ENCODE measurements at regions not wholly inside any gene's neighbourhood (a gene's known extent, or its start where the extent isn't known, plus 50 kb on each side); places are given as distances from the start of the nearest gene placed in this dataset.
"Not testable (repeated sequence)": the region's sequence is repeated elsewhere in the genome, so short reads cannot be mapped to it uniquely, and the experiment has no call there.

DNA sequence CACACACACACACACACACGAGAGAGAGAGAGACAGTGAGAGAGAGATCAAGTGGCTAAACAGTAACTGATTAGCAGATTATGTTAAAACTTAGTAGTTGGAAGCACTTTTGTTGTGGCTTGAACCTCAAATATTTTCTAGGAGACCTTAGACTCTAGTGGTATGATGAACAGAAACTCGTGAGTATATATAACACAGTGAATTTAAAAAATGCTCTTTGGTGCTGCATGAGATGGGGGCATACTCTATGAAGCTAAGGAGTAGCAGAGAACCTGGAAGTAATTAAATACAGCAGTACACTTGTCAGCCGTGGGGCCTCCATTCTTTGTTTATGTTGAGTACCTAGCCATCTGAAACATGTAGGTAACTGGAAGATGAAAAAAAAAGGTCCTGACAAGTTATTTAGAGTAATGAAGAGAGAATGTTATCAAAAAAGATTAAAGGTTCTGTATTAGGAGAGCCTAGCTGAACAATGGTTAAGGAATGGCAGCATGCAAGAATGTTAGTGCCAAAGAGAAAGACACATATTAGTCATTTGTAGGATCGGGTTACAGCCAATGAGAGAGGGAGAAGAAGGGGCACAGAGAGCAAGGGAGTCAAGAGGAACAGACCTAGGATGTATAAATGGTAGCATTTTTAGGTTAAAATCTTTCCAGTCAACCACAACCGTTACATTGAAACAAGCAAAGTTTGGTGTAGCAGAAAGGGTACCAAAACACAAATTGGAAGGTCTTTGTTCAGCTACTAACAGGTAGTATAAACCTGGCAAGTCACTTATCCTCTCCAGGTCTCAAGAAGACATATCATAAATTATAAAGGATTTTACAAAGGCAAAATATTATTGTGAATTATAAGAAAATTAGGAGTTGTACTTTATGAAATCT, 316.7 kb upstream of the DIPK2B start:
- no peak for ATAC-seq
- intact Hi-C loops (cut with DNase I, micrococcal nuclease) = no loop called here
- no peak for DNase-seq

DNA sequence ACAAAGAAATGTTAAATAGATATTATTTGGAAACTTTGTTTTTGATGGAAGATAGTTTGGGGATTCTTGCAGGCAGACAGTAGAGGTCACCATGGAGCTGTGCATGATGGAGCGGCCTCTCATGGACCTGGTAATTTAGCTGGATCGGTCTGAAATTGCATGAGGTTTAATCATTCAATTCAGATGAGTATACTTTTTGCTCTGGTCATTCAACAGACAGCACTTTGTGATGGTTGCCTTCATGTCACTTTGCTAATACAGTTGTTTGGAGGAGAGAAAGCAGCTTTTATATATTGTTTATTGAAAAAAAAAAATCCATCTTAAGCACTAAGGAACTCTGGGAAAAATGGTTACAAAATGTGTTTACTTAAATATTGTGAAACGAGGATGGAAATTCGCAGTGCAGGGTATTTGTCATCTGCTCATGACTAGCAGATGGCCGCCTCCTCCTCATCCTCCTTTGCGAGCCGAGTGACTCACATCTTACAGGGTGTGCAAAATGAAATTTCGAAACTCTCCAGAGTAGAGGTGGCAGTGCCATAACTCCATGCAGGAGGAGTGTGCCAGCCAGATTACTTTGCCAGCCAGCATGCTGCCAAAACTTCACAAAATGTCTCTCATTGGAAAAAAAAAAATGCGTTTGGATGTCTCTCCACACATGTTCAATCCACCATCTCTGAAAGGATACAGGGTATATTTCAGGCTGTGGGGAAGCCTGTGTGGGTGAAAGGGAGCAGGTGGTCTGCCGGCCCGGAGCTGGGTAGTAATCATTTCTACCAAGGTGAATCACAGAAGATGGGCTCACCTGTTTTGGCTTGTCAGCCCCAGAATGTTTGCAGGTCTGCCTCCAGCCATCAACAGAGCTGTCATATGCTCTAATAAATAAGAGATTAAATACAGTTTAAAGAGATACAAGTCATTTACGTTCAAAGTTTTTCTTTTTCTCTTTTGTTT, 314.9 kb upstream of the DIPK2B start:
- DNase-seq = peak; percentile 24 to 57
- ATAC-seq = peak; percentile 82
- intact Hi-C loops (cut with DNase I, micrococcal nuclease) = no loop called here

DNA sequence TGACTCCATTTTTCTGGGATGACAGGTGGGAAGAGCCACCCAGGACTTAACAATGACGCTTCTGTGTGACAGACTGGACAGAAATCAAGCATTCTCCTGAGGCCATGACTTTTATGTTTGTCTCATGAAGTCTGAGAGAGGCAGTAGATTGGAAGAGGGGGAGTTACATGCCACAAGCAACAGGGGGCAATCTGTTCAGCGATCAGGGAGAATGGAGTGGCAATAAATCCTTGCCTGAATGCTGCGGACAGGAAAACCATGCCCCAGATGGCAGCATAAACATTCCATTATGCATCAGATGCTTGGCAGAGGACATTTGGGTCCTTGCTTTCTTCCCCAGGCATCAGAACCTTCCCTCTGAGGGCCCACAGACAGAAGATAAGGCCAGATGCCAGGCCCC, 312.4 kb upstream of the DIPK2B start:
- no peak for DNase-seq
- ATAC-seq = no peak
- intact Hi-C loops (cut with DNase I, micrococcal nuclease) = no loop called here

DNA sequence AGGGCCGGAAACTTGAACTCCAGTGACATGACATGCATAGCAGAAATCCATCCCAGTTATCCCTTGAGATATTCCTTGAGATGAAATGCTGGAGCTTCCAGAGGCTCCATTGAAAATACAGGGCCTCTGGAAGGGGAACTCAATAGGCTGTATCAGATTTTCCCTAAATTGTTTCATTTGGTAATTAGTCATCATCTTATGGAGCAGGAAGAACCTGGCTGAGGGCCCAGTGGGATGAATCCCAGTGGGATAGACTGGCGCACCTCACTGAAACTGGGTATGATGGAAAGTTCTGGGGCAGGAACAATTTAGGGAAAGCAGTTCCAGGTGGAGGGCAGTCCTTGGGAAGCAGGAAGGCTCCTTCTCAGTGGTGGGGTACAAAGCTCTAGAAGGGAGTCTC, 307.8 kb upstream of the DIPK2B start:
- ATAC-seq (no peak), DNase-seq (no peak)
- intact Hi-C loops (cut with DNase I, micrococcal nuclease) = no loop called here

DNA sequence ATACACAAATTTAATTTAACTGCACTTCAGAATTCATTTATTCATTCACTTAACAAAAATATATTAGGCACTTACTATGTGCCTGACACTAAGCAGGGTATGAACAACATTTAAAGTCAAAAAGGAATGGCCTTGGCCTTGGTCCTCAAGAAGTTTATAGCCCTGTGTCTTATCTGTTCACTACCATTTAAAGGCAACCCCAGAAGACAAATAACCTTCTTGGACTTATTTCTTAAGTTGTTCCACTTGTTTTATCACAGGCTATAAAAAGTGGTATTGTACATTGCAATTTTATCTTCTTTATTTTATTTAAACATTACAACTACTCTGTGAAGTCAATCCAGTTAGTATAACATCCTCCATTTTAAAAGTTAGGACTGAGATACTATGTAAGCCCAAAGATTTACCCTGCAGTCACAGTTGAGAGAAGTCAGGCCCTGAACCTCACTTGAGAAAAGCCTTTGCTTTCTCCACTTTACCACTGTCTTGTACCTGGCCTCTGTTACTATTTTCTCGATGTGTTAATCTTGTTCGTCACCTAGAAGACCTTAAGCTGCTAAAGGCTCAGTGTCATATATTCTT, 305.6 kb upstream of the DIPK2B start:
- intact Hi-C loops (cut with DNase I, micrococcal nuclease) = no loop called here
- no peak for DNase-seq
- peak; percentile 81 for ATAC-seq

DNA sequence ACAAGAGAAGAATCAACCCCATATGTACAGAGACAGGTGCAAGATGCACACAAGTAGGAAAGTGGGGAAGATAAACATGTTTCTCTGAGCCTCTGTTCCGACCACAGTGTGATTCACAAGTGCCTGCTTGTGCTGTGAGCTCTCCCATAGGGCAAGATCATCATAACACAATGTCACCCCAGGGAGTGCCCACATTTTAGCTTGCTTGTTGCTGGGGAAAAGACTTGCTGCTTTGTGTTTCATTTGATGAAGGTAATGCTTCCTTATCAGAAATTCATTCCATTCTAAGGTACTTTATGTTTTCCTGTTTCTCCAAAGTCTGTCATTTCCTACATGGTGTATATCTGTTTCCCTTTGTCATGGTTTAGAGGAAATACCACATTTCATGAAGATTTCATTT, 304.5 kb upstream of the DIPK2B start:
- DNase-seq (no peak), ATAC-seq (no peak)
- intact Hi-C loops (cut with DNase I, micrococcal nuclease) = no loop called here

DNA sequence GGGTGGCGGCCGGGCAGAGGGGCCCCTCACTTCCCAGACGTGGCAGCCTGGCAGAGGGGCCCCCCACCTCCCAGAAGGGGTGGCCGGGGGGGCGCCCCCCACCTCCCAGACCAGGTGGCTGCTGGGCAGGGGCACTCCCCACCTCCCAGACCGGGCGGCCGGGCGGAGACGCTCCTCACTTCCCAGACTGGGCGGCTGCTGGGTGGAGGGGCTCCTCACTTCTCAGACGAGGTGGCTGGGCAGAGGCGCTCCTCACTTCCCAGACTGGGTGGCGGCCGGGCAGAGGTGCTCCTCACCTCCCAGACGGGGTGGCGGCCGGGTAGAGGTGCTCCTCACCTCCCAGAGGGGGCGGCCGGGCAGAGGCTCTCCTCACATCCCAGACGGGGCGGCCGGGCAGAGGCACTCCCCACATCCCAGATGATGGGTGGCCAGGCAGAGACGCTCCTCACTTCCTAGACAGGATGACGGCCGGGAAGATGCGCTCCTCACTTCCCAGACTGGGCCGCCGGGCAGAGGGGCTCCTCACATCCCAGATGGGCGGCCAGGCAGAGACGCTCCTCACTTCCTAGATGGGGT, 303.2 kb upstream of the DIPK2B start:
- ATAC-seq; intact Hi-C loops (cut with DNase I, micrococcal nuclease); DNase-seq: not testable (repeated sequence)

DNA sequence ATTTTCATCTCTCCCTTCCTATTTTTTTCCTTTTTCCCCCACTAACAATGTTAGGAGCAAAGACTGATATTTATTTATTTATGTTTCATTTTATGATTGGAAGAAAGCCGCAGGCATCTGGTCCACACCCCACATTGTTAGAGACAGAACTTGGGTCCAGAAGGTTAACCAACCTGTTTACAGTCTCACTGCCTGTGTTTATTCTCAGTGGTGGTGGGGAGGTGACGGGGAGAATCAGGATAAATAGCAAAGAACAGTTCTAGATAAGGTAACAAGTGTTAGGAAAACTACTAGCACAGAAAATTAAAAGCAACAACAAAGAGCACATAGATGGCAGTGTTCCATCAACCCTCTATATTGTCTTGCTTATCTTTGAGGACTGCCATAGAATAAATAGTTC, 301.7 kb upstream of the DIPK2B start:
- DNase-seq = no peak
- intact Hi-C loops (cut with DNase I, micrococcal nuclease) = no loop called here
- peak; percentile 40 for ATAC-seq

DNA sequence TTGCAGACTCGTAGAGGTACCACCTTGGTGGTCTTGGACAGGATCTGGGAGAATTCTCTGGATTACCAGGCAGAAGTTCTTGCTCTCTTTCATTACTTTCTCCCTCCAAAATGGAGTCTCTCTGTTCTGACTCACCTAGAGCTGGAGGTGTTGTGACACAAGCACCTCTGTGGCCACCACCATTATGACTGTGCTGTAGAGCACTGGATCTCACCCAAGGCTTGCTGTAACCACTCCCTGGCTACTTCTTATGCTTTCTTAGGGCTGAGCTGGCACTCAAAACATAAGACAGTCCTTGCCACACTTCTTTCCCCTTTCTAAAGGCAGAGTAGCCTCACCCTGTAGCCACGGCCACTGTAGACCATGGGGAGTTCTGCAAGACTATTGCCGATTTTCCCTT, 296.6 kb upstream of the DIPK2B start:
- DNase-seq = no peak
- ATAC-seq = no peak
- intact Hi-C loops (cut with DNase I, micrococcal nuclease) = no loop called here

DNA sequence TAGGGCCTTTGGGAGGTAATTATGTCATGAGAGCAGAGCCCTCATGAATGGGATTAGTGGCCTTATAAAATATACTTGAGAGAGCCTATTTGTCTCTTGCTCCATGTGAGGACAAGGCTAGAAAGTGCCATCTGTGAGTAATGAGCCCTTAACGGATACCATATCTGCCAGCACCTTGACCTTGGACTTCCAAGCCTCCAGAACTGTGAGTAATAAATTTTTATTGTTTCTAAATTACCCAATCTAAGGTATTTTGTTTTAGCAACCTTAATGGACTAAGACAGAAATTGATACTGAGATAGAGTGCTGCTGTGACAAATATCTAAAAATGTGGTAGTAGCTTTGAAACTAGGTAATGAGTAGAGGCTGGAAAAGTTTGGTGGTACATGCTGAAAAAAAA, 285.0 kb upstream of the DIPK2B start:
- DNase-seq (no peak), ATAC-seq (peak; percentile 59)
- intact Hi-C loops (cut with DNase I, micrococcal nuclease) = no loop called here

DNA sequence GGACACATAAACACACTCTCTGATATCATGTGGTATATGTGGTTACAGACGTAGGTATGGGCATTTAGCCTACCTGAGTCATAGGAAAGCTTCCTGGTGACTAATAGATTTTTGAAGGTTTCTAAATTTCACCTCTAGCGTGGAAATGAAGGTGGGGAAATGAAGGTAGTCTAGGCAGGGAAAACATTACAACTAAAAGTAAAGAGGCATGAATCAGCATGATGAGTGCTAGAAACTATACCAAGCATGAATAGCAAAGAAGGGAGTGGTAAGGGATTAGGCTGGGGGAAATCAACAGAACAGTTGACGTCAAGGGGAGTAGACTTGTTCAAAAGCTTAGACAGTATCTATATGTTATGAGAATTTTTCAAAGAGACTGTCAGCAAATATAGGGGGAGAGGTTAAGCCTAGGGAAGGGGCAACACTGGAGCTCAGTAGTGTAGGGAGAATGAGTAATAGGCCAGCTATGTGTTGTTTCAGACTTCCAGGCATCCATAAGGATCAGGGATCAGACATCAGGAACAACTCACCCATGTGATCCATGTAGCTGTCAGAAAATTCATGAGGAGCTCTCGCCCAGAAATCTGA, 279.3 kb upstream of the DIPK2B start:
- intact Hi-C loops (cut with DNase I, micrococcal nuclease) = no loop called here
- no peak for DNase-seq
- ATAC-seq = no peak

DNA sequence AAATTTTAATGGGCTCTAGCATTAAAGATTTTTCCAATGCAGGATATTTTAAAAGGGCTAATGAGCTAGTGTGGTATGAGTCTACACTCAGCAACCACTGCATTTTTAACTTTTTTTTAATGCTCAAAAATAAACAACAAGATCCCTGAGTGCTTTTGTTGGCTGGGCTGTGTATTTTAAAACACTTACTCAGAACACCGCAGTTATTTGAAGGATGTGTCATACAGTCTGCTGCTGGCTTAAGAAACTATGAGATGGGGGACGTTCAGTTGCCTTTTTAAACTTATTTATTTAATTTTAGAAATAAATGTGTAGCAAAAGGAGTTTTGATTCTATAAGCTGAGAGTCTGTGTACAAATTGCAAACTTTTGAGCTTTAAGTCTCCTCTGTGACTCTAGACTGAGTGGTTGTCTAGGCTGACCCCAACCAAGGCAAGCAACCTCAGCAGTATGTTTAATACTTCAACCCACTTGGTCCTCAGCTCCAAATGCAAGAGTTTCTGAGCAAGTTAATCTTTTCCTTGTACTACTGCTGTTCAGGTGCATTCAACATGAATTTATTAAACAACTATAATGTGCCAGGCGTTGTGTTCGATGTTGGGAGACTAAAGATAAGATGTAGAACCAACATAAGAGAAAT, 278.6 kb upstream of the DIPK2B start:
- intact Hi-C loops (cut with DNase I, micrococcal nuclease) = no loop called here
- no peak for ATAC-seq
- no peak for DNase-seq

DNA sequence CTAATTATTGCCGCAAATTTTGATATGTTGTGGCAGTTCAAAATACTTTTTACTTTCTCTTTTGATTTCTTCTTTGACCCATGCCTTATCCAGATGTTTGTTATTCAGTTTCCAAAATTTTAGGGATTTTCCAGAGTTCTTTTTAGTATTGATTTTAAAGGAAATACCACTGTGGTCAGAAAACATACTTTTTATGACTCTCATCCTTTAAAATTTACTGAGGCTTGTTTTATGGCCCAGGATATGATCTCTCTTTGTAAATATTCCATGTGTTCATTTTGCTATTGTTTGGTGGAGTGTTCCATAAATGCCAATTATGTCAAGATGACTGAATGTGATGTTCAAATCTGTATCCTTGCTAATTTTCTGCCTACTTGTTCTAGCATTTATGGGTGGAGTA, 272.3 kb upstream of the DIPK2B start:
- DNase-seq = no peak
- intact Hi-C loops (cut with DNase I, micrococcal nuclease) = no loop called here
- ATAC-seq = peak; percentile 68

DNA sequence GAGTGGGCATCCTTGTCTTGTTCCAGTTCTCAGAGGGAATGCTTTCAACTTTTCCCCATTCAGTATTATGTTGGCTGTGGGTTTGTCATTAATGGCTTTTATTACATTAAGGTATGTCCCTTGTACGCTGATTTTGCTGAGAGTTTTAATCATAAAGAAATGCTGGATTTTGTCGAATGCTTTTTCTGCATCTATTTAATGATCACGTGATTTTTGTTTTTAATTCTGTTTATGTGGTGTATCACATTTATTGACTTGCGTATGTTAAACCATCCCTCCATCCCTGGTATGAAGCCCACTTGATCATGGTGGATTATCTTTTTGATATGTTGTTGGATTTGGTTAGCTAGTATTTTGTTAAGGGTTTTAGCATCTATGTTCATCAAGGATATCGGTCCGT, 266.9 kb upstream of the DIPK2B start:
- intact Hi-C loops (cut with DNase I, micrococcal nuclease); ATAC-seq: not testable (repeated sequence)

DNA sequence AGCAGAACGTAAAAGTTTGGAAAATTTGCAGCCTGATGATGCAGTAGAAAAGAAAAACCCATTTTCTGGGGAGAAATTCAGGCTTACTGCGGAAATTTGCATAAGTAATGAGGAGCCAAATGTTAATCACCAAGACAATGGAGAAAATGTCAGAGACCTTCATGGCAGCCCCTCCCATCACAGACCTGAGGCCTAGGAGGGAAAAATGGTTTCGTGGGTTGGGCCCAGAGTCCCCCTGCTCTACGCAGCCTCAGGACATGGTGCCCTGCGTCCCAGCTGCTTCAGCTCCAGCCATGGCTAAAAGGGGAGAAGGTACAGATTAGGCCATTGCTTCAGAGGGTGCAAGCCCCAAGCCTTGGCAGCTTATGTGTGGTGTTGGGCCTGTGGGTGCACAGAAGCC, 255.1 kb upstream of the DIPK2B start:
- ATAC-seq; DNase-seq; intact Hi-C loops (cut with DNase I, micrococcal nuclease): not testable (repeated sequence)

More for the DNA sequence above, 266.9 kb upstream of the DIPK2B start:
- DNase-seq = not testable (repeated sequence)

DNA sequence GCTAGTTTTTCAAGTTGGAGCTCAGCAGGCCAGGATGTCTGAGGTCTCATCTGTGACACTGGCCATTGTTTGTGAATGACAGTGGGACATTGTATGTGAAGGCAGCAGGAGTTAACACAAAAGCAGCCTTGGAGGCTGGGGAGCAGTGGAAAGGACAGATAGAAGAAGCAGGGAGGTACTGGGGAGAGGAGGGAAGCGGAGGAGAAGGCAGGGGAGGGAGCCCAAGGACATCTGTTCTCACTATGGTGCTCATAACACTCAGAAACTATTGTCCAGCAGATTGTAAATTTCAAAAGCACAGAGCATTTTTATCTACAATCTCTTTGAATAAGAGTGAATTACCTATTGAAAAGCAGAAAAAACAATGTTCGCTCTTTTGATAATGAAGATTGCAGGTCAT, 253.6 kb upstream of the DIPK2B start:
- ATAC-seq (no peak), DNase-seq (no peak)
- intact Hi-C loops (cut with DNase I, micrococcal nuclease) = no loop called here

DNA sequence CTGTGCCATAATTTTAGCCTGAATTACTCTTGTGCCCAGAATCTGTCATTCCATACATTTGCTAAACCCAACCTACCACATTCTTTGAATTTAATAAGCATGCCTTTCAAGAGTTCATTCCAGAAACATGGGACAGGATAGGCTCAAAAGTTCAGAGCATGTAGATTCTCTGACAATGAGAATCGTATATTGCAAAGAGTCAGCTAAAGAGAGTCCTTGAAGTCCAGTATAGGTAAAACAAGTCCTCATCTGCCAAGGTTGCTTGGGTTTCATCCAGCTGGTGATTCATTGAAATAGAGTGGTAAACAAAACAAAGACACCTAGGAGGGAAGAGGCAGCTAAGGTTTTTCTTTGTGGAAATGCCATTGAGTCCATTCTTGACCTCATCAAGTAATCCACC, 249.3 kb upstream of the DIPK2B start:
- DNase-seq (no peak), ATAC-seq (no peak)
- intact Hi-C loops (cut with DNase I, micrococcal nuclease) = no loop called here

DNA sequence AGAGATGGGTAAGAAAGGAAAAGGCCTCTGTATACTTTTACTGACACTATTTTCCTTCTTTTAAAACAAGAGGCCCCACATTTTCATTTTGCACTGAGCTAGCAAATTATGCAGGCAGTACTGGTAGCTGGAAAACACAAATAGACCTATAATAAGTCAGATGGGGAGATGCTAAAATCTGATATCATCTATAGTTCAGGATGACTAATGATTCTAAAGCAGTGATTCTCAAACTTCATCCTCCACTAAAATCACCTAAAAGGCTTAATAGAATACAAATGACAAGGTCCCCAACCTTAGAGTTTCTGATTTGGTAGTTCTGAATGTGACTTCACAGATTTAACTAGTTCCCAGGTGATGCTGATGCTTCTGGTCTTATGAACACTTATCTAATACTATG, 247.3 kb upstream of the DIPK2B start:
- DNase-seq (no peak), ATAC-seq (no peak)
- intact Hi-C loops (cut with DNase I, micrococcal nuclease) = no loop called here
